ENCODE measurements at regions not wholly inside any gene's neighbourhood (a gene's known extent, or its start where the extent isn't known, plus 50 kb on each side); places are given as distances from the start of the nearest gene placed in this dataset.

DNA sequence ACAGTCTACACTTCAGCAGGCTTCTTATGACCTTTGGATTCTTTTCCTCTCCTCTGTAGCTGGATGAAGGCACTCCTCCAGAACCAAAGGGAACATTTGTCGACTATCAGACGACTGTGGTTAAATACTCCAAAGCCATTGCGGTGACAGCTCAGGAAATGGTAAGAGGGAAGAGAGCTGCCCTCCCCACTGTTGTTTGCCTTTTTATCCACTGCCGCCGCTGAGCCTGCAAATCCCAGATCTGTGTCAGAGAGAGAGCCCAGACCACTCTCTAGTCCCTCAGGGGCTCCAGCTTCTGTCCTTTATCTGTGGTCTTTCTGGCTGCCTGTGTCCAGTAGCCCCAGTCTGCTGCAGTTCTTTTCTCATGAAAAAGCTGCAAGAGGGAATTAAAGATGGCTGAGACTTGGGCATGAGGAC is 261.5 kb upstream of the TPM1 start:
- H3K4me3 Mint-ChIP-seq = no peak overlapping the region
- H3K27me3 Mint-ChIP-seq = peaks cover 7% of the 10 kb centered on the region

DNA sequence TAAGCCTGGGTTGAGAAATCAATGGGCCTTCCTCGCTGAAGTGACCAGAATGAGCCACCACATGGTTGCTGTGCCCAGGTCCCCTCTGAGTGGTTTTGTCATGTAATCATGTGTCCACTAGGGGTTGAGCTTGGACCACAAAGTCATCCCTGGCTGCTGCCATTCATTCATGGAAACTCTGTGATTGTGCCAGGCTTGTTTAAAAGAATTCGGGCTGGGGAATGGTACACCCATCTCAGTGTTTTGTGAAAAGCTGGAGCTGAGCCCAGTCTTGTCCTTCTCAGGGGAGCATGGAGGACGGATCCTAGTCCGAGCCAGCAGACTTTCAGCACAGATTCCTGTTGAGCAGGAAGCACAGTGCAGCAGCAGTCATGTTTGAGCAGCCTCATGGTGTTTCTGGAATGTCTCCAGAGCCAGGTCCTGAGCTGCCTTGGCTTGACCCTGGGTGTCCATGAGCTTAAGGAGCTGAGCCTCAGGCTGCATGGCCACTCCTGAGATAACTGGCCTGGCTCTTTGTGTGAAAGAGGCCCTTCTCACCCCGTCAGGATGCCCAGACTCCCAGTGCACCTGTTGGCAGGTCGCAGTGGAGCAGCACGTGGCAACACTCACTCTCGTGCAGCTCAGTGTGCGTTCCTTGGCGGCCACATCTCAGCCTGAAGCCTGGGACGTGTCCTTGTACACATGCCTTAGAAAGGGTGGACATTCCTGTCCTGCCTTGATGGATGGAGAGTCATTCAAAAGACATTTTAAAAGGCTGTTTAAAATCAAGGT is 260.3 kb upstream of the TPM1 start:
- Mint-ChIP-seq H3K36me3 (ENCODE audit: low read depth) (no peaks in the 10 kb centered on the region), H3K27me3 (peaks cover 7% of the 10 kb centered on the region), H3K9me3 (no peaks in the 10 kb centered on the region), H3K27ac (no peak overlapping the region), H3K4me3 (no peak overlapping the region), H3K4me1 (ENCODE audit: low read depth) (no peaks in the 10 kb centered on the region)
- DNase-seq = no peak

More for the DNA sequence above, 261.5 kb upstream of the TPM1 start:
- Mint-ChIP-seq H3K9me3 (no peaks in the 10 kb centered on the region), H3K27ac (no peak overlapping the region), H3K36me3 (ENCODE audit: low read depth) (no peaks in the 10 kb centered on the region), H3K4me1 (ENCODE audit: low read depth) (no peaks in the 10 kb centered on the region)
- no peak for DNase-seq

DNA sequence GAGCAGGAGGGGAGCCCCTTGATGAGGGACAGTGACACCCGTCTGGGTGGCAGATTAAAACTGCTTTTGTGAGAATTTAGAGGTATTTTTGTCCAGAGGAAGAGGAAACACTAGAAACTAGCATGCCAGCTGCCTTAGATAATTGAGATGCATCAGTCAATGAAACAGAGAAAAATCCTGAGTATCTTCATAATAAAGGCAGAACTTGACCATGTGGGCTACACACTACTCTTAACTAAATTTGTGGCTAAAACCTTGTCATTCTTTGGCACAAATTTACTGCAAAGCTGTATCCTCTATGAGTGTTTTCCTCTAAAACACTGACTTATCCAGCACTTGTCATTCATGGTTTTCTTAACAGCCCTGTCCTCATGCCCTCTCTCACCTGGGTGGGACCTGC is 259.7 kb upstream of the TPM1 start:
- no peaks in the 10 kb centered on the region for H3K4me1 Mint-ChIP-seq (ENCODE audit: low read depth)
- H3K9me3 Mint-ChIP-seq = no peaks in the 10 kb centered on the region
- H3K4me3 Mint-ChIP-seq = no peak overlapping the region
- no peak for DNase-seq
- H3K36me3 Mint-ChIP-seq (ENCODE audit: low read depth) = no peaks in the 10 kb centered on the region
- H3K27me3 Mint-ChIP-seq = peaks cover 7% of the 10 kb centered on the region
- no peak overlapping the region for H3K27ac Mint-ChIP-seq

DNA sequence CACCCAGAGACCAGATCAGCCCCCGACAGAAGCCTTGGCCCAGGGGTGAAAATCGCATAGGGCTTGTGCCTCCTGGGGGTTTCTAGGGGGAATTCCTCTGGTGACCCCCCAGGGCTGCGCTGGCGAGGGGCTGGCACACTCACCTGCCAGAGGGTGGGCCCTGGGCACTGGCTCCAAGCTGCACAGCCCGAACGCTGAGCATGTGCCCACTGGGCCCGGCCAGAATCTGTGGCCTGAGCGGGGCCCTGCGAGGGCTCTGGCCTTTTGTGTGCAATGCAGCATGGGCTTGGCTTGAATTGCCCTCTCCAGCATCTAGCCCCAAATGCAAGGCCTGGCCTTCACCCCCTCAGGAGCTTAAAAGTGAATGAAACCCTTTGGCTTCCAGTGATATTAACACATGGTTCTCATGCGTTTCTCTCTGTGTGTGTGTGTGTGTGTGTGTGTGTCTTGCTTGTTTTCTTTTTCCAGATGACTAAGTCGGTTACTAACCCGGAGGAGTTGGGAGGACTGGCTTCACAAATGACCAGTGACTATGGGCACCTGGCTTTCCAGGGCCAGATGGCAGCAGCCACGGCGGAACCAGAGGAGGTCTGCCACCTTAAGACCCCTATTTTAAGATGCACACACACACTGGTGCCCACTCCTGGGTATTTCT is 259.1 kb upstream of the TPM1 start:
- no peak for DNase-seq
- Mint-ChIP-seq H3K27me3 (peaks cover 7% of the 10 kb centered on the region), H3K36me3 (ENCODE audit: low read depth) (no peaks in the 10 kb centered on the region), H3K4me3 (no peak overlapping the region), H3K9me3 (no peaks in the 10 kb centered on the region), H3K4me1 (ENCODE audit: low read depth) (no peaks in the 10 kb centered on the region), H3K27ac (no peak overlapping the region)

DNA sequence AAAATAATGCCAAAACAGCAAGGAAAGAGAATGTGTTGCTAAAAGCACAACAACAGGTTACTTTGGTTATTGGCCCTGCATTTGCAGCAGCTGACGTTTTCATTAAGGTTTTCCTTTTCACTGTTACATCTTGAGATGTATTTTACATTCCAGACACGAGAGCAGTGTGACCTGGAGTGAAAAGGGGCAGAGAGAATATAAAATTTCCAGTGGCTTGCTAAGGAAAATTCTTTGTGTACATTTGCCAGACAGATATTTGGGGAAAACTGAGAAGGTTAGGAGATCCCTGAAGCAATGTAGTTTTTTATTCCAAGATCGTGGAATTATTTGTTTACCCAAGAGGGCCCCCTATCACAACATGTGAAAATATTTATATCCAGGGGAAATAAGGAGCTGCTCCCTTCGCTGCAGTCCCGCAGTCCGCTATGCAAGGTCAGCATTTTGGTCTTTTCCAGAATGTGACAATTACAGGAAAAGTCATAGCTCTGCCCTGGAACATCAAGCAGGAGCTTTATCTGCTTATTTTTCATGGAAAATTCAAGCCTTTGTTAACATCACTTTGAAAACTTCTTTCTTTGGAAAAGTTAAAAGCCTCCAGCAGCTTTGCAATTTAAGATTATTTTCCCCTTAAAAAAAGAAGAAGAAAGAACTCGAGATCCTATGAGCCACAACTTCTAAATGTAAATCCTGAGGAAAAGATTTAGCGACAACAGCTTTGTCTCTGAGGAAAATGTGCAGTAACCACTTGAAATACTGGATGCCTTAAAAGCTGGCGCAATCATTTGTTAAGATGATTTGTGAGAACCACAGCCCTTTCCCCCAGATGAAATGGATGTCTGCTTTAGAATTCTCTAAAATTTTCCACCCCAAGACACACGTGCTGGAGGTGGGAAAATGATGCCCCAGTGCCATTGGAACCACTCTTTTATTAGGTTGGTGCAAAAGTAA is 256.4 kb upstream of the TPM1 start:
- DNase-seq = no peak
- H3K4me1 Mint-ChIP-seq (ENCODE audit: low read depth) = no peaks in the 10 kb centered on the region
- H3K9me3 Mint-ChIP-seq = no peaks in the 10 kb centered on the region
- peaks cover 7% of the 10 kb centered on the region for H3K27me3 Mint-ChIP-seq
- H3K4me3 Mint-ChIP-seq = no peak overlapping the region
- no peak overlapping the region for H3K27ac Mint-ChIP-seq
- H3K36me3 Mint-ChIP-seq (ENCODE audit: low read depth) = no peaks in the 10 kb centered on the region

DNA sequence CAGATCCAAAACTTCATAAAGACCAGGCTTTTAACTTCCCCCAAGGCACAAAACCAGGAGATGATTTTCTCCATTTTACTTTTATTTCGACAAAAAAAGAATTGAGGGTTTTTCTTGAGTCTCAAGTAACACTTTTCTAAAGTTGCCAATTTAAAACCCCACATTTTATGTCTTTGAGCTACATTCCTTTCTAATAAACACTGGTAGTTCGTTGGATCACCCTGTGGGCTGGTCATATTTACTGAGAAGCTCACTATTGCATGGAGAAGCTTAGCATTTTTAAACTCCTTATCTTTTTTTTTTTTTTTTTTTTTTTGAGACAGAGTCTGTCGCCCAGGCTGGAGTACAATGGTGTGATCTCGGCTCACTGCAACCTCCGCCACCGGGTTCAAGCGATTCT is 255.1 kb upstream of the TPM1 start:
- peaks cover 5% of the 10 kb centered on the region for H3K27me3 Mint-ChIP-seq
- H3K27ac Mint-ChIP-seq = no peak overlapping the region
- no peaks in the 10 kb centered on the region for H3K36me3 Mint-ChIP-seq (ENCODE audit: low read depth)
- no peaks in the 10 kb centered on the region for H3K4me1 Mint-ChIP-seq (ENCODE audit: low read depth)
- no peak overlapping the region for H3K4me3 Mint-ChIP-seq
- no peak for DNase-seq
- no peaks in the 10 kb centered on the region for H3K9me3 Mint-ChIP-seq

DNA sequence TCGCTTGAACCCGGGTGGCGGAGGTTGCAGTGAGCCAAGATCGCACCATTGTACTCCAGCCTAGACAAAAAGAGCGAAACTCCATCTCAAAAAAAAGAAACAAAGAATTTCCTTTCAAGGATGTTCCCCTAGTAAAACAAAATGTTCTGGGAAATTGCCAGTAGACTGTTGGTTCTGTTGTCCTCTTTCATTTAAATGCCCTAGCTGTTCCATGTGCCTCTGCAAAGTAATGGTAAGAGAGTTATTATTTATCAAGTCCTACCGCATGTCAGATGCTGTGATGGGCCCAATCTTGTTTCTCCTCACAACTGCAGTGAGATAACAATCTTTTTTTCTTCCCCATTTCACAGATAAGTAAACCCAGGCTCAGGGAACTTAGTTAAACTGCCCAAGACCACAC is 254.3 kb upstream of the TPM1 start:
- Mint-ChIP-seq H3K9me3 (no peaks in the 10 kb centered on the region), H3K27me3 (peaks cover 5% of the 10 kb centered on the region), H3K27ac (no peak overlapping the region), H3K36me3 (ENCODE audit: low read depth) (no peaks in the 10 kb centered on the region), H3K4me1 (ENCODE audit: low read depth) (no peaks in the 10 kb centered on the region), H3K4me3 (no peak overlapping the region)
- DNase-seq = no peak

DNA sequence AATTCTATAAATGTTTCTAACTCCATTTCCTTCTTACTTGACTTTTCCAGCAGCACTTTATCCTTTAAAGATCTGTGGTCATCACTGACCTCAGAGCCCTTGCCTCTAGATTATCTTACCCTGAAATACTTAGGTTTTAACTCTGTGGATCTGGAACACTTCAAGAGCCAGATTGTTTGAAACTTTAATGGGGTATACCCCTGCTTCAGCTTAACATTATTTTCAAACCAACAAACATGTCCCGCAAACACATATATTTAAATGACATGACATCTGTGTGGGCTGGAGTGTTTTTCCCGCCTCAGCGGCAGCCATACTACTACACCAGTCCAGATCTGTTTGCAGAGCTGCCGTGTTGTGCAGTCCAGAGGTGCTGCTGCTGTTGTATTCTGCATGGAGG is 252.0 kb upstream of the TPM1 start:
- no peaks in the 10 kb centered on the region for H3K4me1 Mint-ChIP-seq (ENCODE audit: low read depth)
- peaks cover 4% of the 10 kb centered on the region for H3K27me3 Mint-ChIP-seq
- H3K9me3 Mint-ChIP-seq = no peaks in the 10 kb centered on the region
- DNase-seq = no peak
- H3K4me3 Mint-ChIP-seq = no peak overlapping the region
- no peaks in the 10 kb centered on the region for H3K36me3 Mint-ChIP-seq (ENCODE audit: low read depth)
- no peak overlapping the region for H3K27ac Mint-ChIP-seq

DNA sequence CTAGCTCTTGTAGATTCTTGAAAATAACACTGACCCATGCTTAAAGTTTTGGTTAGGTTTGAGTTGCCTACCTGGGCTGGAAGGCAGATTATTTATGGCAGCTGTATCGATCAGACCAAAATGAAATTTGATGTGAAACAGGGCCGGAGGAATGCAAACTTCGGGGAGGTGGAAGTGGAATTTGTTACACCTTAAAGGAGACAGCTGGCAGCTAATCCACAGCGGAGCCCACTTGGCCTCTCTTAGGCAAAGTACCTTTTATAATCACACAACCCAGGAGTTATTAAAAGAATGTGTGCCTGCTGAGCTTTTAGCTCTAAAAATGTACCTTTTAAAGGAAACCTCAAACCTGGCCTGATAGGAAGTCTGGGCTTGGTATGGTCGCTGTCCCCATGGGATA is 250.9 kb upstream of the TPM1 start:
- no peak overlapping the region for H3K27ac Mint-ChIP-seq
- H3K9me3 Mint-ChIP-seq = no peaks in the 10 kb centered on the region
- no peak for DNase-seq
- no peaks in the 10 kb centered on the region for H3K36me3 Mint-ChIP-seq (ENCODE audit: low read depth)
- H3K27me3 Mint-ChIP-seq = no peaks in the 10 kb centered on the region
- H3K4me1 Mint-ChIP-seq (ENCODE audit: low read depth) = no peaks in the 10 kb centered on the region
- H3K4me3 Mint-ChIP-seq = no peak overlapping the region

DNA sequence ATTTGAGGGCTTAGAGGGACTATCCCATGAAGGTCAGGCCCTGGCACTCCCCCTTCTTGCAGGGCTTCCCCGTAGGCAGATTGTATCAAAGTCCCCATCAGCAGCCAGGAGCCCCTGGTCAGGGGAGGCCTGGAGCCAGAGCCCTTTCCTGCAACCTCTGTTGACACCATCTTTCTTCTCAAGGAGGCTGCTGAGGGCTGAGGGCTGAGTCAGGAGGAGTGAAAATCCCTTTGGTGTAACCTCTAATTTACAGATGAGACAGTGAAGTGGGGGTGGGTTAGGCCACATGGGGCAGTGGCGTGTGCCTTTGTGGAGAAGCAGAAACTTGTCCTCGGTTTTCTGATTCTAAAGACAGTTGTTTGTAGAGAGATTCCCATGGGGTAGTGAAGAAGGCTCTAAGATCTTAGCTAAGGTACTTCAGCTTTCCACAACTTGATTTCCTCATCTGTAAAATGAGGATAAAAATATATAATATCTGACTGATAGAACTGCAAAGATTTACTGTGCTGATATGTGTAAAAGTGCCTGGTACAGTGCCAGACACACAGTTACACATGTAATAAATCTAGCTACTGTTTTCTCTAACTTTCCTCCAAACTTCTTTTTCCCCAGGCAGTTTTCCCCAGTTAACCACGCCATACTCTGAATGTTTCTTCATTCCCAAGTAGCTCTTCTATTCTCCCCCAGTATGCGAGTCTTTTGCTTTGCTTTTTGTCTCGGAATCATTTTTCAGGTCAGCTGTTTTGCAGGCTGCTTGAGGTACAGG is 249.4 kb upstream of the TPM1 start:
- DNase-seq = no peak
- Mint-ChIP-seq H3K9me3 (no peaks in the 10 kb centered on the region), H3K27ac (no peak overlapping the region)

DNA sequence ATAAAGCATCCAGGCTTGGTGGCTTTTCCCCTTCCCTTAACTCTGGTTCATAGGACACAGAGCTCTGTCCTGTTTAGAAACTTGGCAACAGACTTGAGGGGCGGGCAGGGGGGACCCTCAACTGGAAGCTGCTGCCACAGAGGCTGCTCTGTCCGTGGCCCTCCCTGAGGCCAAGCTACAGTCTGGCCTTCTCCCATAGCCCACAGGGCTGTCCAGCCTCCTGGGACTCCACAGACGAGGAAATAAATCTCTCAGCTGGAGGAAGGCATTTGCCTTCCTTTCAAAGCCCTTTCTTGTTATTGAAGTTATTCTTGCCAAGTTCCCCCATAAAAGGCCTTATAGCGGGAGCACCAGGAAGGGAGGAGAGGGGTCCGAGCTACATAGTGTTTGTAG is 248.8 kb upstream of the TPM1 start:
- H3K9me3 Mint-ChIP-seq = no peaks in the 10 kb centered on the region
- no peak for DNase-seq
- no peak overlapping the region for H3K27ac Mint-ChIP-seq
- H3K4me3 Mint-ChIP-seq = no peak overlapping the region
- no peaks in the 10 kb centered on the region for H3K36me3 Mint-ChIP-seq (ENCODE audit: low read depth)
- H3K27me3 Mint-ChIP-seq = no peaks in the 10 kb centered on the region
- H3K4me1 Mint-ChIP-seq (ENCODE audit: low read depth) = no peaks in the 10 kb centered on the region

More for the DNA sequence above, 249.4 kb upstream of the TPM1 start:
- H3K27me3 Mint-ChIP-seq = no peaks in the 10 kb centered on the region
- no peaks in the 10 kb centered on the region for H3K4me1 Mint-ChIP-seq (ENCODE audit: low read depth)
- no peak overlapping the region for H3K4me3 Mint-ChIP-seq
- H3K36me3 Mint-ChIP-seq (ENCODE audit: low read depth) = no peaks in the 10 kb centered on the region

DNA sequence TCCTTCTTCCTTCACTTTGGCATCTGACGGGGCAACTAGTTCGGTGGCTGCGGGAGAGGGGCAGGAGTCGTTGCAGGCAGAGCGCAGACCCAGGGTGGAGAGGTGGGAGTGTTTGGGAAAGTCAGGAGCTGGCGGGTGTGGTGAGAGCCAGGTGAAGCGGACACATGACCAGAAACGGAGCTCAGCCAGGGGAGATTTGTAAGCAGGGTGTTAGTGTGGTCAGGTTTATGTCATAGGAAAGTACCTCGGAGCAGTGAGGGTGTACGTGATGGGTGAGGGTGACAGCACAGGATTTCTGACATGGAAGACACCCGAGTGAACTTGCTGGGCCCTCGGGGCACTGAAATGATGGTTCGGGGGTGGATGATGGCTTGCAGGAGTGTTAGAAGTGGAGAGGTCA is 247.4 kb upstream of the TPM1 start:
- no peaks in the 10 kb centered on the region for H3K4me1 Mint-ChIP-seq (ENCODE audit: low read depth)
- H3K36me3 Mint-ChIP-seq (ENCODE audit: low read depth) = no peaks in the 10 kb centered on the region
- H3K4me3 Mint-ChIP-seq = no peak overlapping the region
- H3K27ac Mint-ChIP-seq = no peak overlapping the region
- no peak for DNase-seq
- H3K27me3 Mint-ChIP-seq = no peaks in the 10 kb centered on the region
- H3K9me3 Mint-ChIP-seq = no peaks in the 10 kb centered on the region

DNA sequence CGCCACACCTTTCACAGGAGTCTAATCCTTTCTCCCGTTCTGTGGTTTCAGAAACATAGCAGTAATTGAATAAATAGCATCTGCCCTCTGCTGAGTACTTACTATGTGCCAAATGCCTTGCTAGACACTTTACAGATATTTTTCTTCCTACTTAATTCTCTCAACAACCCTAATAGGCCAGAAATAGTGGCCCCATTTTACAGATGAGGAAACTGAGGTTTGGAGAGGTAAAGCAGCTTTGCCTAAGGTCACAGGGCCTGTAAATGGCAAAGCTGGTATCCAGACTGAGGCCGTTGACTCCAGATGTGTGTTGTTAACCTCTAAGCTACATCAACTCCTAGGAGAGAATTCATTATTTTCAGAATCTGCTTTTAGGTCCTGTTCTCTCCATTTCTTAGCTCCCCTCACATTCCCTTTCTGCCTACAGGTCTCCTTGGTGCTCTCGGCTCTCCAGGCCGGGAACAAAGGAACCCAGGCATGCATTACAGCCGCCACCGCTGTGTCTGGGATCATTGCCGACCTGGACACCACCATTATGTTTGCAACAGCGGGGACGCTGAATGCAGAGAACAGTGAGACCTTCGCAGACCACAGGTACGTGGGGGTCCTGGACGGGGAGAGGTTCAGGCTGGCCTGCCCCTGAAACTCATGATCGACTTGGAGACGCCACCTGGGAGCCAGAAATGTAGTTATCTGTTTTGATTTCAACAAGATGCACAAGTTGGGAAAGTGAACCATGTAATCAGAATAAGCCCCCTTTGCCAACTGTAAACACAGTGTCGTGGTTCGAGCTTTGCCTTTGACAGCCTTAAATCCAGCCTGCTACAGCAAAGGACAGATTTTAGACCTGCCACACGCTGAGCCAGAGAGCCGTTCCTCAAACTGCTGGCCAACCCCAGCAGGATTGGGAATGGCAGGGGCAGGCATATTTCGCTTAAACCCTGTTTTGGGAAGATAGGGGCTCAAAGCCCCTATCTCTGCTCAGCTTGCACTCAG is 246.5 kb upstream of the TPM1 start:
- no peak for DNase-seq
- no peaks in the 10 kb centered on the region for H3K9me3 Mint-ChIP-seq
- no peaks in the 10 kb centered on the region for H3K4me1 Mint-ChIP-seq (ENCODE audit: low read depth)
- H3K27me3 Mint-ChIP-seq = no peaks in the 10 kb centered on the region
- H3K4me3 Mint-ChIP-seq = no peak overlapping the region
- no peaks in the 10 kb centered on the region for H3K36me3 Mint-ChIP-seq (ENCODE audit: low read depth)
- no peak overlapping the region for H3K27ac Mint-ChIP-seq

All from activated T-cell treated with anti-CD3 and anti-CD28 coated beads, Interleukin-2, amount 50 U/mL, for 24 hours (primary cell).